ENCODE measurements at regions not wholly inside any gene's neighbourhood (a gene's known extent, or its start where the extent isn't known, plus 50 kb on each side); places are given as distances from the start of the nearest gene placed in this dataset.
"Not testable (repeated sequence)": the region's sequence is repeated elsewhere in the genome, so short reads cannot be mapped to it uniquely, and the experiment has no call there.

DNA sequence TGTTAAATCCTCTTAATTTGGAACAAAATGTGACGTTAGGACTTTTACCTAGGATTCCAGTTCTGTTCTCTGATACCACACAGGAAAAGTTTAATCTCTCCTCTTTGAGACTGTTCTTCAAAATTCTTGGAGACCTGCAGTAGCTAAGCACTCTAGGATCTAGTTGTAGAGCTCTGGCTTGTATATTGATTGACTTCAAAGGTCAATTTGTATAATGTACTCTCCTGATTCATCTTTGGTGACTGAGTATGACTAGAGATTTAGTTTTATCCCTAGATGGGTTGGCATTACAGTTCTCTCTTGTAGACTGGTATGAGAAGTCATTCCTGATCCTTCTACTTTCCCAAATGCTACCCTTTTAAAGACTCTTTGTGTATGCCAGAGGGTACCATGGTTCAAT, 168.4 kb upstream of the TPRG1 start:
- Histone ChIP-seq H3K4me1 (no peaks in the 10 kb centered on the region), H3K36me3 (no peaks in the 10 kb centered on the region), H3K27ac (no peak overlapping the region), H3K27me3 (no peaks in the 10 kb centered on the region), H3K9me3 (replicated peaks) (no peaks in the 10 kb centered on the region), H3K4me3 (no peak overlapping the region)
- DNase-seq: no peak

DNA sequence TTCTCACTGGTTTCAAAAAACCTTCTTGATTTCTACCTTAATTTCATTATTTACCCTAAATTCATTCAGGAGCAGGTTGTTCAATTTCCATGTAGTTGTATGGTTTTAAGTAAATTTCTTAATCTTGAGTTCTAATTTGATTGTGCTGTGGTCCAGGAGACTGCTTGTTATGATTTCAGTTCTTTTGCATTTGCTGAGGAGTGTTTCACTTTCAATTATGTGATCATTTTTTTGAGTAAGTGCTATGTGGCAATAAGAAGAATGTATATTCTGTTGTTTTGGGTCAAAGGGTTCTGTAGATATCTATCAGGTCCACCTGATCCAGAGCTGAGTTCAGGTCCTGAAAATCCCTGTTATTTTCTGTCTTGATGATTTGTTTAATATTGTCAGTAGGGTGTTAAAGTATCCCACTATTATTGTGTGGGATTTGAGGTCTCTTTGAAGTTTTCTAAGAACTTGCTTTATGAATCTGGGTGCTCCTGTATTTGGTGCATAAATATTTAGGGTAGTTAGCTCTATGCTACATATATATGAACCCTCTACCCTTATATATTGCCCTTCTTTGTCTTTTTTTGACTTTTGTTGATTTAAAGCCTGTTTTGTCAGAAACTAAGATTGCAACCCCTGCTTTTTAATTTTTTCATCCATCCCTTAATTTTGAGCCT, 158.4 kb upstream of the TPRG1 start:
- H3K27me3 ChIP-seq: no peaks in the 10 kb centered on the region
- H3K9me3 ChIP-seq (replicated peaks): no peaks in the 10 kb centered on the region
- no peak overlapping the region for H3K4me3 ChIP-seq
- H3K4me1 ChIP-seq: no peaks in the 10 kb centered on the region
- DNase-seq: no peak
- H3K27ac ChIP-seq: no peak overlapping the region
- H3K36me3 ChIP-seq: no peaks in the 10 kb centered on the region

DNA sequence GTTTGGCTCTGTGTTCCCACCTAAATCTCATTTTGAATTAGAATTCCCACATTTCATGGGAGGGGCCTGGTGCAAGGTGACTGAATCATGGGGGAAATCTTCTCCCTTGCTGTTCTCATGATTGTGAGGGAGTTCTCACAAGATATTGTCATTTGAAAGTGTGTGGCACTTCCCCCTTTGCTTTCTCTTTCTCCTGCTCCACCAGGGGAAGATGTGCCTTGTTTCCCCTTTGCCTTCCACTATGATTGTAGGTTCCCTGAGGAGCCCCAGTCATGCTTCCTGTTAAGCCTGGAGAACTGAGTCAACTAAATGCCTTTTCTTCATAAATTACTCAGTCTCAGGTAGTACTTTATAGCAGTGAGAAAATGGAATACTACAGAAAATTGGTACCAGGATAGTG, 157.2 kb upstream of the TPRG1 start:
- Histone ChIP-seq H3K27ac (no peak overlapping the region), H3K4me3 (no peak overlapping the region), H3K9me3 (replicated peaks) (no peaks in the 10 kb centered on the region), H3K36me3 (no peaks in the 10 kb centered on the region), H3K4me1 (no peaks in the 10 kb centered on the region), H3K27me3 (no peaks in the 10 kb centered on the region)
- no peak for DNase-seq

DNA sequence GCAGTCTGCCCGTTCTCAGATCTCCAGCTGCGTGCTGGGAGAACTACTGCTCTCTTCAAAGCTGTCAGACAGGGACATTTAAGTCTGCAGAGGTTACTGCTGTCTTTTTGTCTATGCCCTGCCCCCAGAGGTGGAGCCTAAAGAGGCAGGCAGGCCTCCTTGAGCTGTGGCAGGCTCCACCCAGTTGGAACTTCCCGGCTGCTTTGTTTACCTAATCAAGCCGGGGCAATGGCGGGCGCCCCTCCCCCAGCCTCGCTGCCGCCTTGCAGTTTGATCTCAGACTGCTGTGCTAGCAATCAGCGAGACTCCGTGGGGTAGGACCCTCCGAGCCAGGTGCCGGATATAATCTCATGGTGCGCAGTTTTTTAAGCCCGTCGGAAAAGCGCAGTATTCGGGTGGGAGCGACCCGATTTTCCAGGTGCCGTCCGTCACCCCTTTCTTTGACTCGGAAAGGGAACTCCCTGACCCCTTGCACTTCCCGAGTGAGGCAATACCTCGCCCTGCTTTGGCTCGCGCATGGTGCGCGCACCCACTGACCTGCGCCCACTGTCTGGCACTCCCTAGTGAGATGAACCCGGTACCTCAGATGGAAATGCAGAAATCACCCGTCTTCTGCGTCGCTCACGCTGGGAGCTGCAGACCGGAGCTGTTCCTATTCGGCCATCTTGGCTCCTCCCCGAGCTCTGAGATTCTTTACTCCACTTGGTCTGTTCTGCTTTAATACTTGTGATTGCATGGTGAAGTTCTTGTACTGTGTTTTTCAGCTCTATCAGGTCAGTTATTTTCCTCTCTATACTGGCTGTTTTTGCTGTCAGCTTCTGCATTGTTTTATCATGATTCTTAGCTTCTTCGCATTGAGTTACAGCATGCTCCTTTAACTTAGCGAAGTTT, 148.9 kb upstream of the TPRG1 start:
- H3K36me3 ChIP-seq; H3K4me3 ChIP-seq; H3K4me1 ChIP-seq; H3K9me3 ChIP-seq (replicated peaks); H3K27ac ChIP-seq; DNase-seq; H3K27me3 ChIP-seq: not testable (repeated sequence)

DNA sequence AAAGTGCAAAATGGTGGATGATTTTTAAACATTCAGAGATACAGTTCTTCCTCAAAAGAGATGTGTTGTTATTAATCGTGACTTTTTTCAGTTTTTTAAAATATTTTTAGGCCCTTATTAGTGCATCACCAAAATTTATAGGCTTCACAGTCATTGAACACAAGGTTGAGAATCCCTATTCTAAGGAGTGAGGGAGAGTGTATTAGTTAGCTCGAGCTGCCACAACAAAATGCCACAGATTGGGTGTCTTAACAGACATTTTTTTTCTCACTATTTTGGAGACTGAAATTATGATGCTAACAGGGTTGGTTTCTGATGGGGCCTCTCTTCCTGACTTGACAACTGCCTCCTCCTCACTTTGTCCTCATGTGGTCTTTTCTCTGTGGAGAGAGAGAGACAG, 145.9 kb upstream of the TPRG1 start:
- Histone ChIP-seq H3K36me3 (no peaks in the 10 kb centered on the region), H3K4me3 (no peak overlapping the region), H3K27ac (no peak overlapping the region), H3K27me3 (no peaks in the 10 kb centered on the region), H3K9me3 (replicated peaks) (no peaks in the 10 kb centered on the region), H3K4me1 (no peaks in the 10 kb centered on the region)
- no peak for DNase-seq

DNA sequence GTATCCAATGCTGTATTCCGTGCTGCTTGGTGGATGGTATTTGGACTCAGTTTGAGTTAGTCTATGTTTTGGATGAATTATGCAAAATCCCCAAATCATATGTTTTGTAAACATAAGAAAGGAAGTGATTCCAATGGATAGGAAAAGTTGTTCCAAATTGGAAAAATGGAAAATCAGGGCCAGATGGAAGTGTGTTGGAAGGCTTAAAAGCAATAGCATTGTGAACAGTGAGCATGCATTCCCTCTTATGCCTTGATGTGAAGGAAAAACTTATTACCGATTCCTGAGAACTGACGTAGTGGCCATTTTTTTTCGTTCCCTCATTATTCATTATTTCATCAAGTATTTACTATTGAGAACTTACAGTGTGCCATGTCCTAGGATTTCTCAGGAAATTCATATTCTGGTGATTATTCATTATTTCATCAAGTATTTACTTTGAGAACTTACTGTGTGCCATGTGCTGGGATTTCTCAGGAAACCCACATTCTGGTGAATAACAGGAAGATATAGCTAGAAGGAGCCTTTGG, 144.1 kb upstream of the TPRG1 start:
- no peak for DNase-seq
- no peak overlapping the region for H3K27ac ChIP-seq
- no peak overlapping the region for H3K4me3 ChIP-seq
- H3K36me3 ChIP-seq: no peaks in the 10 kb centered on the region
- H3K4me1 ChIP-seq: no peaks in the 10 kb centered on the region
- H3K27me3 ChIP-seq: no peaks in the 10 kb centered on the region
- no peaks in the 10 kb centered on the region for H3K9me3 ChIP-seq (replicated peaks)

DNA sequence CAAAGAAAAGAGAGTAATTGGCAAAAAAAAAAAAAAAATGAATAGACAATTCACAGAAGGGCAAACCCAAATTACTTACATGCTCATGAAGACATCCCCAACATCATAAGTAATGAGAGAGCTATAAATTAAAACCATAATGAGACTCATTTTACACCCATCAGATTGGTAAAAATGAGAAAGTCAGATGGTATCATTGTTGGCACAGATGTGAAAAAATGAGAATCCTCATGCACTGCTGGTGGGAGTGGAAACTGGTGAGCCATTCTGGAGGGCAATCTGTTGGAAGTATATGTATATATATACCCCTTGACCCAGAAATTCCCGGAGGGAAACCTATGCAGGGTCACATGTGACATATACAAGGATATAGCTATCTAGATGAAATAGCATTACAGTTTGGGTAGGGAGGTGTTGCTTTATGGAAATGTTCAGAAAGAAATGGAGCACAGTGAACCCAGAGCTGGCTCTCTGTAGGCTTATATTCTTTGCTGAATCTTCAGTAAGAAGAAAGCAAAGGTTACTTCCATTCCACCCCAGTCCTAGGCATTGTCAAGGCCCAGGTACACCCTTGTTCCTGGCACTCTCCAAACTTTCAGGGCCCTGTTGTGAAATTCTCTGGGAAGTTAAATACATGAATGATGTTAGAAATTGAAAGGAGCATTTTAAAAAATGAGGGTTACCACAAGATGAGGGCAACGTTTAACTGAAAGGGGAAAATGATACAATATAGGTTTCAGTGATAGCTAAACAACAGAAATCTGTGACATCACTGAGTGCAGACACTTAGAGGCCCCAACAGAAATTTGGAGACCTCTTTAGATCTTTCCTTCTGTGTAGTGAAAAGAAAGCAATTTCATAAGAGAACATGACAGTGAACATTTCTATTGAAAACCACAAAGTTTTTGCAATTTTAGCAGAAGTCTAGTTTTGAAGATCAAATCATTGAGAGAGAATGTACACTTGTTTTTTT, 132.7 kb upstream of the TPRG1 start:
- Histone ChIP-seq H3K4me1 (no peaks in the 10 kb centered on the region), H3K36me3 (no peaks in the 10 kb centered on the region), H3K27me3 (no peaks in the 10 kb centered on the region), H3K27ac (no peak overlapping the region), H3K9me3 (replicated peaks) (no peaks in the 10 kb centered on the region), H3K4me3 (no peak overlapping the region)
- no peak for DNase-seq

DNA sequence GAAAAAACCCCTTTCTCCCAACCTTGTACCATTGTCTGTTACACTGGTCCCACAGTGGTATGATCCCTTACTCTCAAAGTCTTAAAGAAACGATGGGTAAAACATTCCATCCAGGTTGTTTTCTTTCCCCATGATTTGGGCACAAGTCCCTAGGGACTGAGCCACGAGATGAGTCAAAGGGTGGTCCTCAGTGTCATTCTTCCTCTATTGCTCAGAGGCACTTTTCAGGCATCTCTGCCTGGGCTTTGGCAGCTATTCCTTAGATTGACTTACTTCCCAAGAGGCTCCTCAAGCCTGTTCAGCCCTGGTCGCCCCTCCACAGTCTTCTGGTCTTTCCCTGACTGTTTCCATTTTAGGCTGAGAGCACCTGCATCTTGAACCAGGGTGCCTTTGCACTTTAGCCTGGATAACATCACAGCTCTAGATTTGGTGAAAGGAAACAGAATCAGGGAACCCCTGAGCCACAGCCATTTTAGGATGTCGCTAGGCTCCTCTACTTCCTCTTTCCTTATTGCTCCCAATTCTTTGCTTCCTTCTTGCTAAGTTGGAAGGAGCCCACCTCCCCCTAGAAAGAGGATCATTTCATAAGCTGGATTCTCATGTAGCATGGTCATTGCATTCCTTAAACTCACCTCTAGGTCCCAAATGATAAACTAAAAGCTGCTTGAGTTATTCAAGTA, 131.0 kb upstream of the TPRG1 start:
- no peaks in the 10 kb centered on the region for H3K36me3 ChIP-seq
- no peaks in the 10 kb centered on the region for H3K9me3 ChIP-seq (replicated peaks)
- no peak for DNase-seq
- no peaks in the 10 kb centered on the region for H3K4me1 ChIP-seq
- no peaks in the 10 kb centered on the region for H3K27me3 ChIP-seq
- no peak overlapping the region for H3K4me3 ChIP-seq
- H3K27ac ChIP-seq: no peak overlapping the region

DNA sequence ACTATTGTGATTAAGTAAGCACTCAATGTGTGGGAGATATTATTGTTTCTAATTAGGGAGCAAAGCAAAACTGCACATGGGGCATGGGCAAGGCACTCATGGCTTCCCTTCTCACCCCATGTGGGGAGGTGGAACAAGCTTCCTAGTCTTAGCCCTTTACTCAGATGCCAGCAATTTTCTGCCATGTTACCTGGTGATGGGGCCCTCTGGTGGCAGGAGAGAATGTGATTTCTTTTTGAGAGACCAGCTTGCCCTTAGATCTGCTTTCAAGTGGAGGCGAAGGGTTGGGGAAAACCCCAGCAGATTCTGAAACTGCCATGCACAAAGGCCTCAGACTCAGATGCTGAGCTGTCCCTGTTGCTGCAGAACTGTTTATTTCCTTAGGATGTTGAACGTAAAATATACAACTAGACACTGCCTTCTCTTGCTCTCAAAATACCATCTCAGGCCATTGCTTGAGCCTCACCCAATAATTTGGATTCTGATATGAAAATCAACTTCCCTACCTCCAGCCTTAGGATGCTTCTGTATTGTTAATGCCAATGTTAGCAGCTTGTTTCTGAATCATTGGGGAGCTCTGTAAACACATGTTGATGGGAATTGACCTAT, 130.2 kb upstream of the TPRG1 start:
- Histone ChIP-seq H3K4me1 (no peaks in the 10 kb centered on the region), H3K27me3 (no peaks in the 10 kb centered on the region), H3K27ac (no peak overlapping the region), H3K4me3 (no peak overlapping the region), H3K36me3 (no peaks in the 10 kb centered on the region), H3K9me3 (replicated peaks) (no peaks in the 10 kb centered on the region)
- peak in 1 of 2 experiments; percentile 28 for DNase-seq

DNA sequence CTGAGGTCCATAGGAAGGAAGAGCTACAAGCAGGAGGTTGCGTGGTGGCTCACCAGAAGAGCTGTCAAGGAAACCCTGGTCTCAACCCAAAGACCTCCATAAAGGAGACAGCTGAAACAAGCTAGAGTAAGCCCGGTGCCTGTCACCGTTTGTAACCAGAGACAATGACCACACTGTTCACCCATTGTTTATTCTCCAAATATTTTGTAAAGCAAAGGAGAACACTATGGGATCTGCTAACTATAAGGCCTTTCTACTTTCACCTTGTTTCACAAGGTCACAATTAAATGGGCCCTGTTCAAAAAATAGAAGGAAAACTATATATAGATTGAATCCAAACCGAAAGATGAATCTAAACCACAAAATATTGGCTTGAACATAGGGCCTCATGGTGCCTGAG, 128.9 kb upstream of the TPRG1 start:
- H3K27me3 ChIP-seq: no peaks in the 10 kb centered on the region
- no peaks in the 10 kb centered on the region for H3K36me3 ChIP-seq
- H3K4me3 ChIP-seq: no peak overlapping the region
- H3K9me3 ChIP-seq (replicated peaks): no peaks in the 10 kb centered on the region
- no peak overlapping the region for H3K27ac ChIP-seq
- DNase-seq: peak in 1 of 2 experiments; percentile 1
- H3K4me1 ChIP-seq: no peaks in the 10 kb centered on the region

DNA sequence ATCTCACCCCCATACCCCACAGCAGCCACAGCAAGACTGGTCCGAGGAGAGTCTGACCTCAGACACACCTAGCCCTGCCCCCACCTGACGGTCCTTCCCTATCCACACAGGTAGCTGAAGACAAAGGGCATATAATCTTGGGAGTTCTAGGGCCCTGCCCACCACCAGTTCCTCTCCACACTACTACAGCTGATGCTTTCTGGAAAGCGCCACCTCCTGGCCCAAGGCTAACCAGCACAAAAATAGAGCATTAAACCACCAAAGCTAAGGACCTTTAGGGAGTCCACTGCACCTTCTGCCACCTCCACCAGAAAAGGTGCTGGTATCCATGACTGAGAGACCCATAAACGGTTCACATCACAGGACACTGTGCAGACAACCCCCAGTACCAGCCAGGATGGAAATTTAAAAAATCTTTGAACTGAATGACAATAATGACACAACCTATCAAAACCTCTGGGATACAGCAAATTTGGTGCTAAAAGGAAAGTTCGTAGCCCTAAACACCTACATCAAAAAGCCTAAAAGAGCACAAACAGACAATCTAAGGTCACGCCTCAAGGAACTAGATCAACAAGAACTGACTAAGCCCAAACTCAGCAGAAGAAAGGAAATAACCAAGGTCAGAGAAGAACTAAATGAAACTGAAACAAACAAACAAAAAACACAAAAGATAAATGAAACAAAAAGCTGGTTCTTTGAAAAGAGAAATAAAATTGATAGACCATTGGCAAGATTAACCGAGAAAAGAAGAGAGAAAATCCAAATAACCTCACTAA, 122.1 kb upstream of the TPRG1 start:
- H3K27ac ChIP-seq: no peak overlapping the region
- H3K27me3 ChIP-seq: no peaks in the 10 kb centered on the region
- no peak overlapping the region for H3K4me3 ChIP-seq
- H3K4me1 ChIP-seq: no peaks in the 10 kb centered on the region
- no peak for DNase-seq
- no peaks in the 10 kb centered on the region for H3K9me3 ChIP-seq (replicated peaks)
- H3K36me3 ChIP-seq: no peaks in the 10 kb centered on the region

DNA sequence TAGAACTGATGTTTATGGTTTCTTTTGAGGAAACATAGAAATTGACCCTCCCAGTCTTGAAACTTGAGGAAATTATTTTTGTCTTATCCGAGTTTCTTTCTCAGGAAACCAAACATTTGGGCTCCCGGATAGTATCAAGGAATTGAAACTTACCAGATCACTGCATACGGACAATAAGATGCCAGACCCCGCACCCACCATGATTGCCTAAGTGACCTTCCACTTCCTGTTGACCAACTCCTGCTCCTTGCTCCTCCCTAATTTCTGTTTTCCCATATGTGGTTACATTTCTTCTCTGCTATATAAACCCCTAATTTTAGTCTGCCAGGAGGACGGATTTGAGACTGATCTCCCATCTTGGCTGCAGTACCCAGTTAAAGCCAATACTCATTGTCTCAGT, 118.4 kb upstream of the TPRG1 start:
- H3K36me3 ChIP-seq: no peaks in the 10 kb centered on the region
- H3K9me3 ChIP-seq (replicated peaks): no peaks in the 10 kb centered on the region
- H3K4me3 ChIP-seq: no peak overlapping the region
- no peaks in the 10 kb centered on the region for H3K27me3 ChIP-seq
- DNase-seq: no peak
- no peak overlapping the region for H3K27ac ChIP-seq
- H3K4me1 ChIP-seq: no peaks in the 10 kb centered on the region

DNA sequence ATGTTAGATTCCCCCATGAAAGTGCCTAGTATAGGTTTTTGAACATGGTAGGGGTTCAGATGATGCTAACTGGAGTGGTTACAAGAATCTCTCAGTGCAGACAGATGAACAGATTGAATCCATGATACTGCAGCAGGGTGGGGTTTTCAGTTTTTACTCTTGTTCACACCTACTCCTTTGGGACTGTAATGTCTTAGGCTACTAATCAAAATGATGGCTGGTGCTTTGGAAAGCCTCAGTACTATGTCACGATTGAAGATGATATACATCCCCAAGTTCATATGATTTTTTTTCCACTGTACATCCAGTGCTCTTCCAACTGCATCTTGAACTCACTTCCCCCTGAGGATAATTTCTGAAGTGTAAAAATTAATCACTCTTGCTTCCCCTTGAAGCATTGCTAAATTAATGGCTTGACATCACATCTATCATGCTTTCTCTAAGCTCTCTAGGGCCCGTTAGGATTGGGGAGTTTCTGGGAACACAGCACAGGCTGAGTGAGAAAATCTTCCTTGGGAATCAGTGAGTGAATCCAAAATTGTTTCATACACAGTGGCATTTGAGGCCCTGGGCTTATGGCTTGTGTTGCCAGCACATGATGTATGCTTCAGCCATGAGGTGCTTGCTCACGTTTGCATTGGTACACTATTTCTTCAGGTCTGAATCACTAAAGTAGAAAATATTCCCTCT, 115.0 kb upstream of the TPRG1 start:
- H3K27ac ChIP-seq: no peak overlapping the region
- H3K4me1 ChIP-seq: no peaks in the 10 kb centered on the region
- no peaks in the 10 kb centered on the region for H3K27me3 ChIP-seq
- no peak for DNase-seq
- H3K9me3 ChIP-seq (replicated peaks): no peaks in the 10 kb centered on the region
- H3K4me3 ChIP-seq: no peak overlapping the region
- no peaks in the 10 kb centered on the region for H3K36me3 ChIP-seq

All from SJCRH30 (cell line).